HEK293 (cell line): ENCODE measurements at regions not wholly inside any gene's neighbourhood (a gene's known extent, or its start where the extent isn't known, plus 50 kb on each side); places are given as distances from the start of the nearest gene placed in this dataset.

ENCODE experiments used
- CTCF ChIA-PET: fragments of 350-600 bp; formaldehyde crosslinking; extraction: SDS; loops from one replicate; lab custom pipeline; 2021; ENCODE audit warnings: antibody characterized with exemption; lab: Yijun Ruan, JAX
- POLR2A ChIA-PET: fragments of 300-600 bp; formaldehyde crosslinking; extraction: SDS; loops from one replicate; lab custom pipeline; 2020; ENCODE audit warnings: antibody characterized with exemption, inconsistent platforms; lab: Yijun Ruan, JAX
- H3K27ac ChIP-seq: fragments of 200-500 bp; sonication (Bioruptor generic); 2 replicates; pipeline ENCODE4 v1.5.1; 2014; ENCODE audit warnings: low read depth, low read length, control low read depth, inconsistent platforms; ENCODE audit errors: extremely low read depth
- H3K36me3 ChIP-seq, 2 experiments: fragments of 200-500 bp in 1 of 2; sonication (Bioruptor generic) in 1 of 2; 1 replicate in 1 of 2; 2 replicates in 1 of 2; pipeline ENCODE4 v1.5.1; 2014 to 2017; ENCODE audit warnings: inconsistent platforms in 2 of 2, low read length in 2 of 2; ENCODE audit not compliant: control insufficient read depth in 2 of 2, insufficient read depth in 1 of 2
- H3K4me1 ChIP-seq: fragments of 200-500 bp; sonication (Bioruptor generic); 2 replicates; pipeline ENCODE4 v1.5.1; 2014; ENCODE audit warnings: mild to moderate bottlenecking, low read length, inconsistent platforms; ENCODE audit not compliant: control insufficient read depth, insufficient read depth
- H3K4me3 ChIP-seq: 2 replicates; pipeline ENCODE4 v1.5.1; 2011; ENCODE audit warnings: low read depth, mild to moderate bottlenecking, control low read depth, low read length, moderate library complexity
- H3K9me3 ChIP-seq: fragments of 200-500 bp; sonication (Bioruptor generic); 2 replicates; pipeline ENCODE4 v1.5.1; 2014; ENCODE audit warnings: low read depth, low read length, inconsistent platforms; ENCODE audit not compliant: control insufficient read depth, insufficient read depth
- KLF10 ChIP-seq: fragments of 450-650 bp; IDR thresholded peaks from 2 replicates; pipeline ENCODE4 v1.5.1; 2018; ENCODE audit warnings: missing biosample characterization, mild to moderate bottlenecking, missing genetic modification characterization
- OSR2 ChIP-seq: fragments of 450-650 bp; formaldehyde crosslinking; IDR thresholded peaks from 2 replicates; pipeline ENCODE4 v1.5.1; 2016; ENCODE audit warnings: missing biosample characterization, missing genetic modification characterization
- ZBTB48 ChIP-seq: fragments of 450-650 bp; formaldehyde crosslinking; IDR thresholded peaks from 2 replicates; pipeline ENCODE4 v1.5.1; 2016; ENCODE audit warnings: missing biosample characterization, missing genetic modification characterization
- ZFP69B ChIP-seq: fragments of 450-650 bp; formaldehyde crosslinking; IDR thresholded peaks from 2 replicates; pipeline ENCODE4 v1.5.1; 2016; ENCODE audit warnings: missing biosample characterization, missing genetic modification characterization
- ZNF211 ChIP-seq: fragments of 450-650 bp; formaldehyde crosslinking; IDR thresholded peaks from 2 replicates; pipeline ENCODE4 v1.5.1; 2016; ENCODE audit warnings: low read depth, missing biosample characterization, missing genetic modification characterization
- ZNF223 ChIP-seq: fragments of 450-650 bp; formaldehyde crosslinking; IDR thresholded peaks from 2 replicates; pipeline ENCODE4 v1.5.1; 2016; ENCODE audit warnings: missing biosample characterization, missing genetic modification characterization
- ZNF354C ChIP-seq: fragments of 450-650 bp; formaldehyde crosslinking; IDR thresholded peaks from 2 replicates; pipeline ENCODE4 v1.5.1; 2016; ENCODE audit warnings: missing biosample characterization, missing genetic modification characterization, low read depth, borderline replicate concordance
- ZNF433 ChIP-seq: fragments of 450-650 bp; formaldehyde crosslinking; IDR thresholded peaks from 2 replicates; pipeline ENCODE4 v1.5.1; 2016; ENCODE audit warnings: missing biosample characterization, missing genetic modification characterization, low read depth
- ZNF561 ChIP-seq: fragments of 450-650 bp; IDR thresholded peaks from 2 replicates; pipeline ENCODE4 v1.5.1; 2018; ENCODE audit warnings: missing biosample characterization, missing genetic modification characterization, borderline replicate concordance
- ZNF677 ChIP-seq: fragments of 450-650 bp; IDR thresholded peaks from 2 replicates; pipeline ENCODE4 v1.5.0; 2018; ENCODE audit warnings: missing biosample characterization, mild to moderate bottlenecking, missing genetic modification characterization, moderate library complexity
- ZNF843 ChIP-seq: fragments of 450-650 bp; formaldehyde crosslinking; IDR thresholded peaks from 2 replicates; pipeline ENCODE4 v1.5.1; 2016; ENCODE audit warnings: missing biosample characterization, missing genetic modification characterization
- TF ChIP-seq, protein P1 (sequence below): fragments of 450-650 bp; formaldehyde crosslinking; IDR thresholded peaks from 2 replicates; pipeline ENCODE4 v1.5.1; 2016; ENCODE audit warnings: missing biosample characterization, missing genetic modification characterization
- TF ChIP-seq, protein P2 (sequence below): fragments of 450-650 bp; formaldehyde crosslinking; IDR thresholded peaks from 2 replicates; pipeline ENCODE4 v1.5.1; 2016; ENCODE audit warnings: missing biosample characterization, missing genetic modification characterization
- TF ChIP-seq, protein P3 (sequence below): fragments of 450-650 bp; IDR thresholded peaks from 2 replicates; pipeline ENCODE4 v1.5.1; 2018; ENCODE audit warnings: missing biosample characterization, mild to moderate bottlenecking, missing genetic modification characterization
- TF ChIP-seq, protein P4 (sequence below): fragments of 450-650 bp; formaldehyde crosslinking; IDR thresholded peaks from 2 replicates; pipeline ENCODE4 v1.5.1; 2016; ENCODE audit warnings: missing biosample characterization, missing genetic modification characterization
- TF ChIP-seq, protein P5 (sequence below): fragments of 450-650 bp; formaldehyde crosslinking; IDR thresholded peaks from 2 replicates; pipeline ENCODE4 v1.5.1; 2016; ENCODE audit warnings: missing biosample characterization, missing genetic modification characterization, borderline replicate concordance
- TF ChIP-seq, protein P6 (sequence below): fragments of 450-650 bp; formaldehyde crosslinking; IDR thresholded peaks from 2 replicates; pipeline ENCODE4 v1.5.1; 2016; ENCODE audit warnings: missing biosample characterization, missing genetic modification characterization

DNA sequence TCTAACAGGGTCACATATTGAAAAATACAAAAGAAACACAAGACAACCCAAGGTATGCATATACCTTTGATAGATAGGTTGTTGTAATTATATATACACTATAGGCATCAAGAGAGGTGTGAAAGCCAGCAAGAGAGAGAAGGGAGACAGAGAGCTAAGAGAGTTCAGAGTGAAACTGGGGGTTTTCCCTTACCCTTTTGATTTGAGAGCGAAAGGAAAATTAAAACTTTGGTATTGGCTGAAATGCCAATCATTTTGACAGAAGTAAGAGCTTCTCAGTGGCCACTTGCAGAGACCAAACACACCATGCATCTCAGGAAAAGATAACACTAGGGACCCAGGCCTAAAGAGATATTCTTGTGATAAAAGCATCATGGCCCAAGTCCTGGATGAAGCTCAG, 183.6 kb downstream of the SHOX2 start (continued):
- TF ChIP-seq, protein P1, sequence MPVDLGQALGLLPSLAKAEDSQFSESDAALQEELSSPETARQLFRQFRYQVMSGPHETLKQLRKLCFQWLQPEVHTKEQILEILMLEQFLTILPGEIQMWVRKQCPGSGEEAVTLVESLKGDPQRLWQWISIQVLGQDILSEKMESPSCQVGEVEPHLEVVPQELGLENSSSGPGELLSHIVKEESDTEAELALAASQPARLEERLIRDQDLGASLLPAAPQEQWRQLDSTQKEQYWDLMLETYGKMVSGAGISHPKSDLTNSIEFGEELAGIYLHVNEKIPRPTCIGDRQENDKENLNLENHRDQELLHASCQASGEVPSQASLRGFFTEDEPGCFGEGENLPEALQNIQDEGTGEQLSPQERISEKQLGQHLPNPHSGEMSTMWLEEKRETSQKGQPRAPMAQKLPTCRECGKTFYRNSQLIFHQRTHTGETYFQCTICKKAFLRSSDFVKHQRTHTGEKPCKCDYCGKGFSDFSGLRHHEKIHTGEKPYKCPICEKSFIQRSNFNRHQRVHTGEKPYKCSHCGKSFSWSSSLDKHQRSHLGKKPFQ (tag by site-specific recombination) = no peak

DNA sequence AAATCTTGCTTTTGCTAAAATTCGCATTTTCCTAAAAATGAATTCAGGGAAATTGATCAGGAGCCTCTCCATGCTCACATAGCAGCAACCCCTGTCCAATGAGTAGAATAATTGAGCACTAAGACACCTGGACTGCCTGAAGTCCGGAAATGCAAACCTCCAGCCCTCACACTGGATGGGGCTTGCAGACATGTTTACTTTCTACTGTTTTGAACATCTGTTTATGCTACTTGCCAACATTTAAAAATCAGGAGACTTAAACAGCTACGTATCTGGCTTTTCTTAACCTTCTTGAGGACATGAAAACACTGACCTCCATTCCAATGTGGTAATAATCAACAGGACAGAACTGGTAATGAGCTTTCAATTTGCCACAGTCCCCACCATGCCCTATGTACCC, 184.4 kb downstream of the SHOX2 start:
- no peak for TF ChIP-seq ZNF223 (tag by site-specific recombination)
- no peak for TF ChIP-seq ZFP69B
- TF ChIP-seq, protein P2, sequence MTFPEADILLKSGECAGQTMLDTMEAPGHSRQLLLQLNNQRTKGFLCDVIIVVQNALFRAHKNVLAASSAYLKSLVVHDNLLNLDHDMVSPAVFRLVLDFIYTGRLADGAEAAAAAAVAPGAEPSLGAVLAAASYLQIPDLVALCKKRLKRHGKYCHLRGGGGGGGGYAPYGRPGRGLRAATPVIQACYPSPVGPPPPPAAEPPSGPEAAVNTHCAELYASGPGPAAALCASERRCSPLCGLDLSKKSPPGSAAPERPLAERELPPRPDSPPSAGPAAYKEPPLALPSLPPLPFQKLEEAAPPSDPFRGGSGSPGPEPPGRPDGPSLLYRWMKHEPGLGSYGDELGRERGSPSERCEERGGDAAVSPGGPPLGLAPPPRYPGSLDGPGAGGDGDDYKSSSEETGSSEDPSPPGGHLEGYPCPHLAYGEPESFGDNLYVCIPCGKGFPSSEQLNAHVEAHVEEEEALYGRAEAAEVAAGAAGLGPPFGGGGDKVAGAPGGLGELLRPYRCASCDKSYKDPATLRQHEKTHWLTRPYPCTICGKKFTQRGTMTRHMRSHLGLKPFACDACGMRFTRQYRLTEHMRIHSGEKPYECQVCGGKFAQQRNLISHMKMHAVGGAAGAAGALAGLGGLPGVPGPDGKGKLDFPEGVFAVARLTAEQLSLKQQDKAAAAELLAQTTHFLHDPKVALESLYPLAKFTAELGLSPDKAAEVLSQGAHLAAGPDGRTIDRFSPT = no peak
- TF ChIP-seq, protein P3, sequence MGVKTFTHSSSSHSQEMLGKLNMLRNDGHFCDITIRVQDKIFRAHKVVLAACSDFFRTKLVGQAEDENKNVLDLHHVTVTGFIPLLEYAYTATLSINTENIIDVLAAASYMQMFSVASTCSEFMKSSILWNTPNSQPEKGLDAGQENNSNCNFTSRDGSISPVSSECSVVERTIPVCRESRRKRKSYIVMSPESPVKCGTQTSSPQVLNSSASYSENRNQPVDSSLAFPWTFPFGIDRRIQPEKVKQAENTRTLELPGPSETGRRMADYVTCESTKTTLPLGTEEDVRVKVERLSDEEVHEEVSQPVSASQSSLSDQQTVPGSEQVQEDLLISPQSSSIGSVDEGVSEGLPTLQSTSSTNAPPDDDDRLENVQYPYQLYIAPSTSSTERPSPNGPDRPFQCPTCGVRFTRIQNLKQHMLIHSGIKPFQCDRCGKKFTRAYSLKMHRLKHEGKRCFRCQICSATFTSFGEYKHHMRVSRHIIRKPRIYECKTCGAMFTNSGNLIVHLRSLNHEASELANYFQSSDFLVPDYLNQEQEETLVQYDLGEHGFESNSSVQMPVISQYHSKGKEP = no peak
- TF ChIP-seq, protein P4, sequence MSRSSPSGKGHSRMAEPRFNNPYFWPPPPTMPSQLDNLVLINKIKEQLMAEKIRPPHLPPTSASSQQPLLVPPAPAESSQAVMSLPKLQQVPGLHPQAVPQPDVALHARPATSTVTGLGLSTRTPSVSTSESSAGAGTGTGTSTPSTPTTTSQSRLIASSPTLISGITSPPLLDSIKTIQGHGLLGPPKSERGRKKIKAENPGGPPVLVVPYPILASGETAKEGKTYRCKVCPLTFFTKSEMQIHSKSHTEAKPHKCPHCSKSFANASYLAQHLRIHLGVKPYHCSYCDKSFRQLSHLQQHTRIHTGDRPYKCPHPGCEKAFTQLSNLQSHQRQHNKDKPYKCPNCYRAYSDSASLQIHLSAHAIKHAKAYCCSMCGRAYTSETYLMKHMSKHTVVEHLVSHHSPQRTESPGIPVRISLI (tag by site-specific recombination) = no peak
- TF ChIP-seq ZNF354C = no peak
- TF ChIP-seq ZNF677 (tag by site-specific recombination) = no peak
- Histone ChIP-seq H3K36me3 (no peaks in the 10 kb centered on the region), H3K4me1 (no peaks in the 10 kb centered on the region), H3K9me3 (no peaks in the 10 kb centered on the region), H3K4me3 (no peak overlapping the region), H3K27ac (no peak overlapping the region)
- POLR2A ChIA-PET = no interaction called here
- CTCF ChIA-PET = interaction anchor here (1.4 kb wide), 1 partner anchor 513 kb away, joined by 3 read pairs; no protein-coding TSS in a partner anchor

DNA sequence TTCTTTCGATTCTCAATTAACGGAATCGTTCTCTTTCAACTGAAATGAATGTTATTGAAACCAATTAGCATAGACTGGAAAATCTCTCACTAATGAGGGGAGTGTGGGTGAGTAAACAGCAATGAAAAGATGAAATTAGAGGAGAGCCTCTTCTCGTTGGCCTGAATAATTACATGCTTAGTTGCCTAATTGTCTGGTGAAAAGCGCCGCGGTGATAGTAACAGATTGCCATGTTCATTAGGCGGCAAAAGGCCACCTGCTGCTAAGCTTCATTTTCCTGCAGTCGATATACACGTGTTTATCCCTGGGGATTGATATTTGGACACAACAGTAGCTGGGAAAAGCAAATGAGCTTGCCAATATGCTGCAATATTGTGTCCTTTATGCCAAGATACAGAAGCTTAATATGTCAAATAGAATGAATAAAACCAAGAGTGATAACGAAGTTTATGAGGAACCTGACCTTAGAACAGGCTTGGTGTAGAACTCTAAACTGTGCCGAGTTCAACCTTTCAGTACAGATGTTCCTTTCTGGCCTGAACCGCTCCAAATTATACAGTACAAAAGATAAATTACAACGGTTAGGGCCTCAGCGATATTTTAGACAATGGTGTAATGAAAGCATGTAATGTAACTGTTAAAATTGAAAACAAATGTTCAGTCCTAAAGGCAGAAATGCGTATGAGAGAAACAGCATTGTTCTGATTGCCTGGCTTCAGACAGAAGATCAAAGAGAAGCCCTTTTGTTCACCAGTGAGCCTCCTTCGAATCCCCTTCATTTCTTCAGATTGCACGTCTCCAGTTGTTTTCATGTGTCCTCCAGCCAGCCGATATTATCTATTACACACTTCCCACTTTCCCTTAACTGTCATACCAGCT, 185.2 kb downstream of the SHOX2 start:
- Histone ChIP-seq H3K27ac (no peak overlapping the region), H3K36me3 (no peaks in the 10 kb centered on the region), H3K4me3 (no peak overlapping the region), H3K9me3 (no peaks in the 10 kb centered on the region), H3K4me1 (no peaks in the 10 kb centered on the region)
- ChIA-PET CTCF (no interaction called here), POLR2A (no interaction called here)
- TF ChIP-seq, protein P5, sequence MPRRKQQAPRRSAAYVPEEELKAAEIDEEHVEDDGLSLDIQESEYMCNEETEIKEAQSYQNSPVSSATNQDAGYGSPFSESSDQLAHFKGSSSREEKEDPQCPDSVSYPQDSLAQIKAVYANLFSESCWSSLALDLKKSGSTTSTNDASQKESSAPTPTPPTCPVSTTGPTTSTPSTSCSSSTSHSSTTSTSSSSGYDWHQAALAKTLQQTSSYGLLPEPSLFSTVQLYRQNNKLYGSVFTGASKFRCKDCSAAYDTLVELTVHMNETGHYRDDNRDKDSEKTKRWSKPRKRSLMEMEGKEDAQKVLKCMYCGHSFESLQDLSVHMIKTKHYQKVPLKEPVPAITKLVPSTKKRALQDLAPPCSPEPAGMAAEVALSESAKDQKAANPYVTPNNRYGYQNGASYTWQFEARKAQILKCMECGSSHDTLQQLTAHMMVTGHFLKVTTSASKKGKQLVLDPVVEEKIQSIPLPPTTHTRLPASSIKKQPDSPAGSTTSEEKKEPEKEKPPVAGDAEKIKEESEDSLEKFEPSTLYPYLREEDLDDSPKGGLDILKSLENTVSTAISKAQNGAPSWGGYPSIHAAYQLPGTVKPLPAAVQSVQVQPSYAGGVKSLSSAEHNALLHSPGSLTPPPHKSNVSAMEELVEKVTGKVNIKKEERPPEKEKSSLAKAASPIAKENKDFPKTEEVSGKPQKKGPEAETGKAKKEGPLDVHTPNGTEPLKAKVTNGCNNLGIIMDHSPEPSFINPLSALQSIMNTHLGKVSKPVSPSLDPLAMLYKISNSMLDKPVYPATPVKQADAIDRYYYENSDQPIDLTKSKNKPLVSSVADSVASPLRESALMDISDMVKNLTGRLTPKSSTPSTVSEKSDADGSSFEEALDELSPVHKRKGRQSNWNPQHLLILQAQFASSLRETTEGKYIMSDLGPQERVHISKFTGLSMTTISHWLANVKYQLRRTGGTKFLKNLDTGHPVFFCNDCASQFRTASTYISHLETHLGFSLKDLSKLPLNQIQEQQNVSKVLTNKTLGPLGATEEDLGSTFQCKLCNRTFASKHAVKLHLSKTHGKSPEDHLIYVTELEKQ (tag by site-specific recombination) = no peak
- TF ChIP-seq ZNF561 (tag by site-specific recombination) = no peak
- TF ChIP-seq ZNF843 (tag by site-specific recombination) = no peak
- no peak for TF ChIP-seq ZBTB48 (tag by site-specific recombination)
- TF ChIP-seq OSR2 (tag by site-specific recombination) = no peak
- TF ChIP-seq KLF10 (tag by site-specific recombination) = no peak
- no peak for TF ChIP-seq ZNF211 (tag by site-specific recombination)
- TF ChIP-seq, protein P6, sequence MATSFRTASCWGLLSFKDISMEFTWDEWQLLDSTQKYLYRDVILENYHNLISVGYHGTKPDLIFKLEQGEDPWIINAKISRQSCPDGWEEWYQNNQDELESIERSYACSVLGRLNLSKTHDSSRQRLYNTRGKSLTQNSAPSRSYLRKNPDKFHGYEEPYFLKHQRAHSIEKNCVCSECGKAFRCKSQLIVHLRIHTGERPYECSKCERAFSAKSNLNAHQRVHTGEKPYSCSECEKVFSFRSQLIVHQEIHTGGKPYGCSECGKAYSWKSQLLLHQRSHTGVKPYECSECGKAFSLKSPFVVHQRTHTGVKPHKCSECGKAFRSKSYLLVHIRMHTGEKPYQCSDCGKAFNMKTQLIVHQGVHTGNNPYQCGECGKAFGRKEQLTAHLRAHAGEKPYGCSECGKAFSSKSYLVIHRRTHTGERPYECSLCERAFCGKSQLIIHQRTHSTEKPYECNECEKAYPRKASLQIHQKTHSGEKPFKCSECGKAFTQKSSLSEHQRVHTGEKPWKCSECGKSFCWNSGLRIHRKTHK (tag by site-specific recombination) = no peak
- TF ChIP-seq, protein P2 = no peak
- TF ChIP-seq ZNF433 (tag by site-specific recombination) = no peak
